PC-9 (cell line): ENCODE measurements at regions not wholly inside any gene's neighbourhood (a gene's known extent, or its start where the extent isn't known, plus 50 kb on each side); places are given as distances from the start of the nearest gene placed in this dataset.
"Not testable (repeated sequence)": the region's sequence is repeated elsewhere in the genome, so short reads cannot be mapped to it uniquely, and the experiment has no call there.

Source experiments
- BruUV-seq: library from RNA; stranded (reverse); fragments of 400-500 nt; replicated peaks from 2 replicates; lab custom pipeline; 2021; lab: Mats Ljungman, UMichigan
- CTCF ChIA-PET: fragments of 300-600 bp; sonication (Branson Sonifier 250); formaldehyde crosslinking; loops from one replicate; lab custom pipeline; 2022; ENCODE audit warnings: antibody characterized with exemption; lab: Charles Lee
- POLR2A ChIA-PET: fragments of 300-600 bp; sonication (Branson Sonifier 250); formaldehyde crosslinking; loops from one replicate; lab custom pipeline; 2022; ENCODE audit warnings: antibody characterized with exemption; ENCODE audit not compliant: unreplicated experiment; lab: Charles Lee
- DNase-seq, 2 experiments: peaks; one replicate each; pipeline versions ENCODE4 v3.0.0 to v3.0.0-alpha.2; 2015 to 2022; ENCODE audit warnings: mixed read lengths in 1 of 2
- H2AFZ ChIP-seq: fragments of 200-600 bp; sonication (generic); 2 replicates; pipeline ENCODE4 v1.8.1; 2017; ENCODE audit warnings: antibody characterized with exemption
- H3F3A ChIP-seq: fragments of 200-600 bp; sonication (generic); 2 replicates; pipeline ENCODE4 v1.8.1; 2017; ENCODE audit warnings: antibody characterized with exemption, mild to moderate bottlenecking, low read depth; ENCODE audit not compliant: insufficient read depth
- H3K27ac ChIP-seq: fragments of 200-600 bp; sonication (generic); 2 replicates; pipeline ENCODE4 v1.6.1; 2016; ENCODE audit warnings: mixed run types
- H3K27me3 ChIP-seq: fragments of 200-600 bp; sonication (generic); 2 replicates; pipeline ENCODE4 v1.6.1; 2016; ENCODE audit warnings: low read depth, mixed run types; ENCODE audit not compliant: insufficient read depth
- H3K36me3 ChIP-seq: fragments of 200-600 bp; sonication (generic); 2 replicates; pipeline ENCODE4 v1.6.1; 2016; ENCODE audit warnings: low read depth, mixed run types
- H3K4me1 ChIP-seq: fragments of 200-600 bp; sonication (generic); replicated peaks from 2 replicates; pipeline ENCODE4 v1.6.1; 2016; ENCODE audit warnings: mixed run types; ENCODE audit not compliant: insufficient read depth
- H3K4me2 ChIP-seq: fragments of 200-600 bp; sonication (generic); 2 replicates; pipeline ENCODE4 v1.6.1; 2017; ENCODE audit warnings: mixed run types
- H3K4me3 ChIP-seq: fragments of 200-600 bp; sonication (generic); 2 replicates; pipeline ENCODE4 v1.6.1; 2016; ENCODE audit warnings: mixed run types
- H3K79me2 ChIP-seq: fragments of 200-600 bp; sonication (generic); 2 replicates; pipeline ENCODE4 v1.6.1; 2017; ENCODE audit warnings: low read depth, mixed run types
- H3K9me2 ChIP-seq: fragments of 200-600 bp; sonication (generic); 2 replicates; pipeline ENCODE4 v1.8.1; 2017; ENCODE audit warnings: mild to moderate bottlenecking; ENCODE audit not compliant: insufficient read depth
- H3K9me3 ChIP-seq: fragments of 200-600 bp; sonication (generic); 2 replicates; pipeline ENCODE4 v1.8.1; 2016; ENCODE audit warnings: low read depth; ENCODE audit not compliant: insufficient read depth
- H4K20me1 ChIP-seq: fragments of 200-600 bp; sonication (generic); 2 replicates; pipeline ENCODE4 v1.8.1; 2017; ENCODE audit not compliant: insufficient read depth
- CTCF ChIP-seq: fragments of 200-600 bp; sonication (generic); conservative IDR thresholded peaks from 2 replicates; pipeline ENCODE4 v1.6.1; 2017; ENCODE audit warnings: mixed run types, antibody characterized with exemption, mild to moderate bottlenecking, moderate library complexity
- EZH2 ChIP-seq: fragments of 200-600 bp; sonication (generic); IDR thresholded peaks from 2 replicates; pipeline ENCODE4 v1.8.0; 2017; ENCODE audit warnings: antibody characterized with exemption, low read depth
- intact Hi-C: fragments of 100-400 bp; cut with micrococcal nuclease; formaldehyde crosslinking; loops from one replicate; pipeline ENCODE4 v1.10.0; 2022; ENCODE audit not compliant: unreplicated experiment

- ChIA-PET POLR2A (no interaction called here), CTCF (no interaction called here)
- 0 out of 2 replicates have a peak, but pooled peaks cover 4% of the 10 kb centered on the region for H3K27me3 ChIP-seq
- no peaks in the 10 kb centered on the region; the same call in 1 of the 2 replicates for H3K9me2 ChIP-seq
- no peak for TF ChIP-seq CTCF
- TF ChIP-seq EZH2 = no peak
- no peaks in the 10 kb centered on the region for H4K20me1 ChIP-seq
- no peaks in the 10 kb centered on the region for H3F3A ChIP-seq
- BruUV-seq = no TSS peak
- intact Hi-C loops = no loop called here
- H3K36me3 ChIP-seq = no peaks in the 10 kb centered on the region
- H3K4me2 ChIP-seq = no peak overlapping the region
- no peak overlapping the region for H3K4me3 ChIP-seq
- H3K27ac ChIP-seq = no peak overlapping the region
- DNase-seq = no peak
- no peaks in the 10 kb centered on the region for H3K79me2 ChIP-seq
- no peaks in the 10 kb centered on the region for H3K9me3 ChIP-seq
- H2AFZ ChIP-seq = no peak overlapping the region
- H3K4me1 ChIP-seq = no peaks in the 10 kb centered on the region
Observed at GRCh38 chr3:137150825-137151224, 193.0 kb downstream of the IL20RB start.

GRCh38 chr3:137153046-137153445 lies 195.3 kb downstream of the IL20RB start:
- BruUV-seq, intact Hi-C loops, CTCF ChIA-PET: not testable (repeated sequence)

GRCh38 chr3:137163241-137163871 lies 205.6 kb downstream of the IL20RB start:
- ChIA-PET CTCF (no interaction called here), POLR2A (no interaction called here)
- Histone ChIP-seq H3K4me2 (no peak overlapping the region), H2AFZ (no peak overlapping the region), H3F3A (no peaks in the 10 kb centered on the region), H3K79me2 (no peaks in the 10 kb centered on the region), H3K27ac (no peak overlapping the region), H3K9me3 (no peaks in the 10 kb centered on the region), H3K9me2 (no peaks in the 10 kb centered on the region), H3K36me3 (no peaks in the 10 kb centered on the region), H4K20me1 (no peaks in the 10 kb centered on the region), H3K4me3 (no peak overlapping the region), H3K4me1 (no peaks in the 10 kb centered on the region), H3K27me3 (peaks cover 8% of the 10 kb centered on the region; the same call in 1 of the 2 replicates)
- intact Hi-C loops = no loop called here
- TF ChIP-seq EZH2 (no peak), CTCF (no peak)
- no peak for DNase-seq
- BruUV-seq = no TSS peak

More at GRCh38 chr3:137153046-137153445, 195.3 kb downstream of the IL20RB start:
- H3K27ac ChIP-seq, H3K9me2 ChIP-seq, DNase-seq, H3K27me3 ChIP-seq, H3K4me2 ChIP-seq, POLR2A ChIA-PET, H2AFZ ChIP-seq, H3K36me3 ChIP-seq, H3K79me2 ChIP-seq, H3K9me3 ChIP-seq, H3K4me1 ChIP-seq, H3K4me3 ChIP-seq, H3F3A ChIP-seq, H4K20me1 ChIP-seq: not testable (repeated sequence)

- H3K4me1 ChIP-seq = no peaks in the 10 kb centered on the region
- no peak for DNase-seq
- no peak overlapping the region for H3K27ac ChIP-seq
- no TSS peak for BruUV-seq
- TF ChIP-seq EZH2 (no peak), CTCF (no peak)
- no peak overlapping the region for H2AFZ ChIP-seq
- intact Hi-C loops = no loop called here
- no peak overlapping the region for H3K4me3 ChIP-seq
- no peak overlapping the region for H3K4me2 ChIP-seq
- POLR2A ChIA-PET = no interaction called here
- no peaks in the 10 kb centered on the region for H3F3A ChIP-seq
- no peaks in the 10 kb centered on the region for H3K9me3 ChIP-seq
- no peaks in the 10 kb centered on the region for H3K36me3 ChIP-seq
- H4K20me1 ChIP-seq = no peaks in the 10 kb centered on the region
- H3K27me3 ChIP-seq = peaks cover 8% of the 10 kb centered on the region; the same call in 1 of the 2 replicates
- no peaks in the 10 kb centered on the region for H3K9me2 ChIP-seq
- CTCF ChIA-PET = no interaction called here
- H3K79me2 ChIP-seq = no peaks in the 10 kb centered on the region
Observed at GRCh38 chr3:137163958-137164357, 206.2 kb downstream of the IL20RB start.
